Thymus (tissue), 11 donors: ENCODE measurements at regions not wholly inside any gene's neighbourhood (a gene's known extent, or its start where the extent isn't known, plus 50 kb on each side); places are given as distances from the start of the nearest gene placed in this dataset.
A peak's percentile ranks its signal among the peaks of the same experiment; 100 is the strongest.

Source experiments
- DNase-seq, 9 donors: peaks; one replicate each; pipeline ENCODE4 v3.0.0-alpha.2; 2013; ENCODE audit warnings: low spot score in 9 of 9, low read depth in 6 of 9, missing footprints in 1 of 9
- H3K27ac ChIP-seq, 2 donors: one replicate each; pipeline ENCODE4 v1.5.1; 2013; ENCODE audit warnings: control low read depth in 1 of 2, low read depth in 1 of 2, low read length in 1 of 2, mild to moderate bottlenecking in 1 of 2, moderate library complexity in 1 of 2
- H3K27me3 ChIP-seq, 2 donors: one replicate each; pipeline ENCODE4 v1.5.1; 2013; ENCODE audit warnings: low read length in 1 of 2; ENCODE audit not compliant: control insufficient read depth in 2 of 2, insufficient read depth in 1 of 2
- H3K36me3 ChIP-seq, 2 donors: one replicate each; pipeline ENCODE4 v1.5.1; 2013; ENCODE audit warnings: low read length in 1 of 2, mild to moderate bottlenecking in 1 of 2, moderate library complexity in 1 of 2; ENCODE audit not compliant: control insufficient read depth in 2 of 2, insufficient read depth in 2 of 2
- H3K4me1 ChIP-seq, 2 donors: one replicate each; pipeline ENCODE4 v1.5.1; 2013; ENCODE audit warnings: low read length in 2 of 2; ENCODE audit not compliant: control insufficient read depth in 2 of 2, insufficient read depth in 2 of 2
- H3K4me3 ChIP-seq, 2 donors: one replicate each; pipeline ENCODE4 v1.5.1; 2013; ENCODE audit warnings: low read length in 2 of 2, control low read depth in 1 of 2, mild to moderate bottlenecking in 1 of 2
- H3K9me3 ChIP-seq, 2 donors: one replicate each; pipeline ENCODE4 v1.5.1; 2013; ENCODE audit warnings: low read length in 1 of 2, mild to moderate bottlenecking in 1 of 2; ENCODE audit not compliant: control insufficient read depth in 2 of 2, insufficient read depth in 1 of 2
- WGBS: extraction: QIAGEN DNeasy Blood & Tissue Kit; methylation state at CpG from one replicate; pipeline ENCODE4 v1.1.7; 2013; 5-methylcytosine and 5-hydroxymethylcytosine counted together
- donor health status: healthy.

DNA sequence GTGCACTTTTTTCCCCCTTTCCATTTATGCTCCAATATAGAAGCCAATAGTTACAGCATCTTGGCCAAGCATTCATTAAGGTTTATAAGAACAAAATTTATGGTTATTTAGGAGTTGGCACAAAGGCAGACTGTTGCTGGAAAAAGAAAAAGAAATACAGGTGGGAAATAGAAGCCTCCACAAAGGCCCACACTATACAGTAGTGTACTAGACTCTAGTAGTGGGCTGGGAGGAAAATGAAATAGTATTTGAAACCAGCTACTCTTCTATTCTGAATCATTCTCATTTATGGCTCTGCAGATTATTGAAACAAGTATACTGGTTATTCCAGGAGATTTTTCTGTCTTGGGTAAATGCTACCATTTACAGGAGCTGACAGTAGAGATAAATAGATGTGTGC is 80.9 kb upstream of the CDK6 start:
- Histone ChIP-seq H3K4me1 (no peaks in the 10 kb centered on the region), H3K36me3 (no peaks in the 10 kb centered on the region), H3K4me3 (no peak overlapping the region), H3K27me3 (no peaks in the 10 kb centered on the region), H3K9me3 (no peaks in the 10 kb centered on the region), H3K27ac (no peak overlapping the region)
- no peak for DNase-seq

DNA sequence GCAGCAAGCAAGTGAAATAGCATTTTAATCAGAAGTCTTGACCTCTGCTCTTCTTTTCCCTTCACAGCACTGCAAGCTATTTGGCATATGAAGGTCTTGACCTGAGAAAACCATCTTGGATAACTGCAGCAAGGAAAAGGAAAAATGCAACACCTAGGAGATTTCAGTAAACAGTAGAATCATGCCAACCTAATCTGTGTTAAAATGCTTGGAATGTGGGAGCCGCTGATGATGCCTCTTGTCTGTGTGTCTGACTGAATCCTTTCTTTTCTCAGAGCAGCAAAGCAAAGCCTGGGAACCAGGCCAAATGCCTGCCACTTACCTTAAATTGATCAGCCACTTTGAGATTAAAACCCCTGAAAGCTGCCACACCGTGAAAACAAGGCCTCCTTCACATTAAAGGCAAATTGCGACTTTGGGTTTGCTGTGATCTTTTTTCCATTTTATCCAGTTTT is 80.4 kb upstream of the CDK6 start:
- H3K4me3 ChIP-seq = no peak overlapping the region
- no peaks in the 10 kb centered on the region for H3K36me3 ChIP-seq
- no peaks in the 10 kb centered on the region for H3K27me3 ChIP-seq
- no peaks in the 10 kb centered on the region for H3K4me1 ChIP-seq
- 93% methylated on average over 3 of the region's 3 CpGs for WGBS
- H3K9me3 ChIP-seq = no peaks in the 10 kb centered on the region
- no peak overlapping the region for H3K27ac ChIP-seq
- no peak for DNase-seq

DNA sequence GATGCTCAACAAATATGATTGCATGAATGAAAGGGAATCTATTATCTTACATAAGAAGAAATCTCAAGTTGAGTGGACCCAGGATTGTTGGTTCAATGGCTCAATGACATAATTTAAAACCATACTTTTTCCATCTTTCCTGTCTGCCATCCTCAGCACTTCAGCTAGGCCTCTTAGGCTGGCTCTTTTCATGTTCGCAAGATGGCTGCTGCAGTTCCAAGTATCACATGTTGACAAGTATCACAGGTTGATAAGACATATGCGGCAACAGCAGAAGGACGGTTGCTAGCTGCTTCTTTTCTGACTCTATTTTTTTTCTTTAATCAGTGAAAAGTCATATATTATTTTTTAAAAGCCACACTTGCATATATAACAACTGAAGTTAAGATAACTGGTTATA is 79.0 kb upstream of the CDK6 start:
- no peaks in the 10 kb centered on the region for H3K27me3 ChIP-seq
- WGBS = 99% methylated on average over 3 of the region's 3 CpGs
- no peaks in the 10 kb centered on the region for H3K9me3 ChIP-seq
- no peak overlapping the region for H3K27ac ChIP-seq
- no peak overlapping the region for H3K4me3 ChIP-seq
- no peaks in the 10 kb centered on the region for H3K36me3 ChIP-seq
- no peaks in the 10 kb centered on the region for H3K4me1 ChIP-seq
- DNase-seq = no peak

DNA sequence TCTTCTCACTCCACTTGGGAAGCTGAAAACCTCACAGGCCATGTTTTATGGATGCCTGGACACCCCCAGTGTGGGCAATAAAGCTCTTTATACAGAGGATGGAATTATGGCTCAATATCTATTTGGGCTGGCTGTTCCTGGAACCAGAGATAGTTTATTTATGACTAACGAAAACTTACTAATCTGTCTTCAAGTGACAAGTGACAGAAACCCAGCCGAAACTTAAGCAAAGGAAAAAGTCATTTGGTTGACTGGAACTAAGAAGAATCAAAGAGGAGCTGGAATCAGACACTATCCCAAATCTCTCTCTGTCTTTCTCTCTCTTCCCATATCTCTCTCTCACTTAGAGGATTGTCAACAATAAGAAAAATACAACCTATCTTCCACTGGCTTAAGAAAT is 78.3 kb upstream of the CDK6 start:
- H3K4me1 ChIP-seq = no peaks in the 10 kb centered on the region
- no peaks in the 10 kb centered on the region for H3K9me3 ChIP-seq
- no peaks in the 10 kb centered on the region for H3K27me3 ChIP-seq
- H3K36me3 ChIP-seq = no peaks in the 10 kb centered on the region
- no peak overlapping the region for H3K27ac ChIP-seq
- WGBS = 97% methylated on average over 2 of the region's 2 CpGs
- no peak overlapping the region for H3K4me3 ChIP-seq
- DNase-seq = no peak

DNA sequence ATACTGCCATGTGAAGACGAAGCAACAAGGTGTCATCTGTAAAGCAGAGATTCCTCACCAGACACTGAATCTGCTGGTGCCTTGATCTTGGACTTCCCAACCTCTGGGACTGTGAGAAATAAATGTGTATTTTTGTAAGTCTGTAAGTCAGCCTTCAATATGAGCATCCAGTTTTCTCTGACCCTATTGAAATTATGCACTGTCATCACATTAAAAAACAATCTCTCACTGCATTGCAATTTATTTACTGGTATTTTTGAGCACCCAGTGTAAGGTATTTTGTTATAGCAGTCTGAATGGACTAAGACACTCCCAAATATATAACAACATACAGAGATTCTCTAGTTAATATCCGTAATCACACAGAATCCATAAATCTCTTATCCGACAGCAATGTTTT is 77.5 kb upstream of the CDK6 start:
- 96% methylated on average over 3 of the region's 3 CpGs for WGBS
- no peak for DNase-seq
- Histone ChIP-seq H3K9me3 (no peaks in the 10 kb centered on the region), H3K36me3 (no peaks in the 10 kb centered on the region), H3K4me1 (no peaks in the 10 kb centered on the region), H3K27ac (no peak overlapping the region), H3K4me3 (no peak overlapping the region), H3K27me3 (no peaks in the 10 kb centered on the region)

DNA sequence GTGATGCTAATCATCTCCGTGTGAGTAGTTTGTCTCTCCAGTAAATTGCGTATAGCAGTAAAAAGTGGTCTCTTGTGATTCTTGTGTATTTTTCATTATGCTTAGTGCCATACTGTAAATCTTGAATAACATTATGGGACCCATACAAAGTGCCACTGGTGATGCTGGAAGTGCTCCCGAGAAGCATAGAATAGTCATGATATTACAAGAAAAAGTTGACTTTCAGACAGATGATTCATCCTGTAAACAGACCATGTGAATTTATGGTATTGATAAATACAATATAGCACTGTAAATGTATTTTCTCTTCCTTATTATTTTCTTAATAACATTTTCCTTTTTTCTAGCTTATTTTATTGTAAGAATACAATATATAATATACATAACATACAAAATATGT is 74.6 kb upstream of the CDK6 start:
- 97% methylated on average over 3 of the region's 3 CpGs for WGBS

DNA sequence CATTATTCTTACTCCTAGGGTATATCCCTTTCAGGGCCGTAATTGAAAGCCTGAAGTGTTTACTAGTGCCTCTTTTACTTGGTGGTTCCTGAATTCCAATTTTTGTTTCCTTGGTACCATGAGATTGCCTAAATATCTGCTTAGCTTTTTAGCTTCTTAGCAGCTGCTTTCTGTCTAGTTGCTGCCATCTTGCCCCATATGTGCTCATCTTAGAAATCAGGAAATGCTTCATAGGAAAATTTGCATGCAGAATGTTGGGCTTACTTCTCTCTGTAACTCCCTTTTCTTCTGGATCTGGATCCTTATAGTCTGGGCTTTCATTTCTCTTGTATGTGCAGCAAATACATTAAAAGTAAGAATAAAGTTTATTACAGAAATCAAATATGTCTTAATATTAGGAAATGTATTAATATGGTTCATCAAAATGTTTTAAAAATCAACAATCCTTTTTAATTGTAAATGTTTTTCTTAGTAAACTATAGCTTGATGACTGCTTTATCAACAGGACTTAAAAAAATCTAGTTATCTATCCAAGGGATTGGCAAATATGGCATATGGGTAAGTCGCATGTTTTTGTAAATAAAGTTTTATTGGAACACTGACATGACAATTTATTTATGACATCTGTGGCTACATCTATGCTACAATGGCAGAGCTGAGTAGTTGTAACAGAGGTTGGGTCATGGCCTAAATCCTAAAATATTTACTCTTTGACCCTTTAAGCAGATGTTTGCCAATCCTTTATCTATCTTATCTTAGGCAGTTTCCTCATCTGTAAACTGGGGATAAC is 73.5 kb upstream of the CDK6 start:
- WGBS = 95% methylated on average over 2 of the region's 2 CpGs
- Histone ChIP-seq H3K9me3 (no peaks in the 10 kb centered on the region), H3K27me3 (no peaks in the 10 kb centered on the region), H3K4me3 (no peak overlapping the region), H3K27ac (no peak overlapping the region), H3K36me3 (no peaks in the 10 kb centered on the region), H3K4me1 (no peaks in the 10 kb centered on the region)
- no peak for DNase-seq

More for the DNA sequence above, 74.6 kb upstream of the CDK6 start:
- H3K4me1 ChIP-seq = no peaks in the 10 kb centered on the region
- H3K36me3 ChIP-seq = no peaks in the 10 kb centered on the region
- no peak overlapping the region for H3K27ac ChIP-seq
- no peaks in the 10 kb centered on the region for H3K27me3 ChIP-seq
- no peak overlapping the region for H3K4me3 ChIP-seq
- H3K9me3 ChIP-seq = no peaks in the 10 kb centered on the region
- DNase-seq = no peak

DNA sequence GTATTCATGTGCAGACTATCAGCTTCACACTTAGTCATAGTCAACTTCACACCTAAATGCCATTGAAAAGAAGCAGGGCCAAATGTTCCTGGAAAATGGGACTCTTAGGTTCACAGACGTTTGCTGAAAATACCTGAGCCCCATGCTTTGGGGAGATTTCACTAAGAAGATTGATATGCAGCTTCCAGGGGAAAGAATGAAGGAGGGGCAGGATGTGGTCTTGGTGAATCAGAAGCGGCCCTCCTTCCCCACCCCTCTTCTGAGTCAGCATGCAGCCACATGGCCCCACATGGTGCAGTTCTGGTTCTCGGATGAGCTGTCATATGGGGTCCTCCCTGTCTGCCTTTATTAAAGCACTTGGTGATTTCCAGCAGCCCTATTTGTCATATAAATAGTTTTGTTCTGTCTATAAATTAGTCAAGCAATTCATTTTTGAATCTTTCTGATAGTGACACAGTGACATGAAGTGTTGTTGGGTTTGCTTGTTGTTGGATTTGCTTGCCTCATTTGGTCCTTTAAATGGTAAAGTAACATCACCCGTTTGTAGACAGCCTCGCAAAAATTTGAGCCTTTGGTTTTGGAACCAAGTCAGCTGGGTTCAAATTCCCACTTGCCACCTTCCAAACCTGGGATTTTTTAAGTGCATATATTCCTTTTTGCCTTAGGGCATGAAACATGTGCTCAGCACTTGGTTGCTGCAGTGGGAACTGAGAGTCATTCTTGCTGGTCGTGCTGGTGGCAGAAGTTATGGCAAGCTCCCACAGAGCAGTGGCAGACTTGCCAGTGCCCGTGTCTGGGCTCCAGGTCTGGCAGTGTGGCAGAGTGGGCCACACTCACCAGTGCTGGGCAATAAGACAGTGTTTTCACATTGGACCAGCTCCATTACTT is 68.1 kb upstream of the CDK6 start:
- Histone ChIP-seq H3K4me1 (peaks cover 4 to 6% of the 10 kb centered on the region in 2 donors), H3K9me3 (no peaks in the 10 kb centered on the region), H3K27me3 (no peaks in the 10 kb centered on the region), H3K4me3 (no peak overlapping the region), H3K27ac (no peak overlapping the region), H3K36me3 (no peaks in the 10 kb centered on the region)
- DNase-seq = peak in 8 of 9 donors; percentile 18 to 76 (median 41)
- WGBS = 52% methylated on average over 7 of the region's 7 CpGs

DNA sequence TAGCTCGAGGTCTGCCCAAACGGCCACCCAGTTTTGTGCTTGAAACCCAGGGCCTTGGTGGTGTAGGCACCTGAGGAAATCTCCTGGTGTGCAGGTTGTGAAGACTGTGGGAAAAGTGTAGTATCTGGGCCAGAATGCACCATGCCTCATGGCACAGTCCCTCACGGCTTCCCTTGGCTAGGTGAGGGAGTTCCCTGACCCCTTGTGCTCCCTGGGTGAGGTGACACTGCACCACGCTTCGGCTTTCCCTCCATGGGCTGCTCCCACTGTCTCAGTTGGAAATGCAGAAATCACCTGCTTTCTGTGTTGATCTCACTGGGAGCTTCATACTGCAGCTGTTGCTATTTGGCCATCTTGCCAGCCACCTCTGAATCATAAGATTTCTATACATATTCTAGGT is 62.4 kb upstream of the CDK6 start:
- no peak for DNase-seq
- Histone ChIP-seq H3K4me3 (no peak overlapping the region), H3K27me3 (no peaks in the 10 kb centered on the region), H3K36me3 (no peaks in the 10 kb centered on the region), H3K27ac (no peak overlapping the region), H3K4me1 (no peaks in the 10 kb centered on the region), H3K9me3 (peaks cover 0 to 11% of the 10 kb centered on the region in 2 donors)
- 93% methylated on average over 5 of the region's 5 CpGs for WGBS
